Spleen (tissue), 7 donors: ENCODE measurements at regions not wholly inside any gene's neighbourhood (a gene's known extent, or its start where the extent isn't known, plus 50 kb on each side); places are given as distances from the start of the nearest gene placed in this dataset.

Experiments used
- CTCF ChIP-seq, 11 experiments: fragments of 200-600 bp in 7 of 11; fragments of 450-650 bp in 4 of 11; sonication (generic) in 4 of 11; IDR thresholded peaks in 8 of 11; conservative IDR thresholded peaks in 3 of 11; 1 replicate in 7 of 11; 2 replicates in 4 of 11; pipeline versions ENCODE4 v1.4.0 to v1.8.0; 2016 to 2021; ENCODE audit warnings: antibody characterized with exemption in 11 of 11, inconsistent platforms in 4 of 11, mild to moderate bottlenecking in 1 of 11
- POLR2A ChIP-seq, 3 donors: fragments of 450-650 bp; IDR thresholded peaks; one replicate each; pipeline ENCODE4 v1.5.1; 2017; ENCODE audit warnings: antibody characterized with exemption in 3 of 3, mild to moderate bottlenecking in 1 of 3
- donor health status: DM: no; HTN: no; CAD: no; lungs with moderate emphysema.
- donor health status: DM: no; HTN: no; CAD: no.
- donor health status: DM: no; HTN: no; CAD: no.

- TF ChIP-seq POLR2A (IDR thresholded peaks at IDR 0.05): no peak
- TF ChIP-seq CTCF (IDR thresholded peaks at IDR 0.05 in 8 of 11, conservative IDR thresholded peaks at IDR 0.05 in 3 of 11): no peak
Observed at GRCh38 chr2:237033536-237034060, 52.1 kb upstream of the COPS8 start.
